DMS79 treated with DMSO at 0.1 percent for 48 hours (cell line): ENCODE measurements at regions not wholly inside any gene's neighbourhood (a gene's known extent, or its start where the extent isn't known, plus 50 kb on each side); places are given as distances from the start of the nearest gene placed in this dataset.

Experiments used
- DNase-seq: peaks from one replicate; lab custom pipeline; 2025; lab: John Stamatoyannopoulos, UW

GRCh38 chrX:6778544-6779503, 243.9 kb upstream of the VCX3A start:
- no peak for DNase-seq

- DNase-seq = no peak
Measured at GRCh38 chrX:6777238-6778002, 242.5 kb upstream of the VCX3A start.

GRCh38 chrX:6770936-6771335, 236.0 kb upstream of the VCX3A start:
- DNase-seq = no peak

- DNase-seq = no peak
Measured at GRCh38 chrX:6768881-6769280, 234.0 kb upstream of the VCX3A start.

- DNase-seq = no peak
Measured at GRCh38 chrX:6761251-6761650, 226.3 kb upstream of the VCX3A start.

GRCh38 chrX:6759655-6760375, 224.9 kb upstream of the VCX3A start:
- no peak for DNase-seq

- DNase-seq = no peak
Measured at GRCh38 chrX:6758234-6758633, 223.3 kb upstream of the VCX3A start.

- no peak for DNase-seq
Measured at GRCh38 chrX:6757631-6758030, 222.7 kb upstream of the VCX3A start.

GRCh38 chrX:6748595-6748994, 213.7 kb upstream of the VCX3A start:
- DNase-seq = no peak

GRCh38 chrX:6738518-6739470, 203.9 kb upstream of the VCX3A start:
- no peak for DNase-seq

GRCh38 chrX:6734844-6735634, 200.1 kb upstream of the VCX3A start:
- DNase-seq = no peak

GRCh38 chrX:6732101-6732500, 197.2 kb upstream of the VCX3A start:
- DNase-seq = no peak

- DNase-seq = no peak
Measured at GRCh38 chrX:6729626-6730025, 194.7 kb upstream of the VCX3A start.

GRCh38 chrX:6718766-6719165, 183.8 kb upstream of the VCX3A start:
- no peak for DNase-seq

GRCh38 chrX:6708676-6709380, 173.9 kb upstream of the VCX3A start:
- no peak for DNase-seq

GRCh38 chrX:6708041-6708440, 173.1 kb upstream of the VCX3A start:
- no peak for DNase-seq

GRCh38 chrX:6707497-6707896, 172.6 kb upstream of the VCX3A start:
- DNase-seq = no peak

GRCh38 chrX:6701085-6701484, 166.2 kb upstream of the VCX3A start:
- DNase-seq = no peak

GRCh38 chrX:6695717-6696116, 160.8 kb upstream of the VCX3A start:
- no peak for DNase-seq

- peak; percentile 2 for DNase-seq
Measured at GRCh38 chrX:6694977-6695376, 160.1 kb upstream of the VCX3A start.
